ENCODE measurements at regions not wholly inside any gene's neighbourhood (a gene's known extent, or its start where the extent isn't known, plus 50 kb on each side); places are given as distances from the start of the nearest gene placed in this dataset.

- no peak for DNase-seq
Measured at GRCh38 chr15:29913528-29914135, 91.4 kb upstream of the TJP1 start.

DNA sequence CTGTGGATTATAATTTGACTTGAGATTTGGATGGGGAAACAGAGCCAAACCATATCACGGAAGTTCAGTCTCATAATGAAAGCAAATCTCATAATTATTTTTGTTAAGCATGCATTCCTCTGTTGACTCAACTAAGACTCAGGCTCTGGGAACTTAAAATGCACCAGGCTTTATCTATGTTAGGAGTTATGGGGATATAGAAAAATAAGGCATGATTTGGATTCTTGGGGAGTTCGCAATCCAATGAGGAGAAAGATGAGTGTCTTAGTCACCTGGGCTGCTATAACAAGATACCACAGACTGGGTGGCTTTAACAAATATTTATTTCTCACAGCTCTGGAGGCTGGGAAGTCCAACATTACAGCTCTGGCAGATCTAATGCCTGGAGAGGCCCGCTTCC, 89.4 kb upstream of the TJP1 start:
- no peak for DNase-seq

GRCh38 chr15:29910068-29910467, 87.8 kb upstream of the TJP1 start:
- no peak for DNase-seq

DNA sequence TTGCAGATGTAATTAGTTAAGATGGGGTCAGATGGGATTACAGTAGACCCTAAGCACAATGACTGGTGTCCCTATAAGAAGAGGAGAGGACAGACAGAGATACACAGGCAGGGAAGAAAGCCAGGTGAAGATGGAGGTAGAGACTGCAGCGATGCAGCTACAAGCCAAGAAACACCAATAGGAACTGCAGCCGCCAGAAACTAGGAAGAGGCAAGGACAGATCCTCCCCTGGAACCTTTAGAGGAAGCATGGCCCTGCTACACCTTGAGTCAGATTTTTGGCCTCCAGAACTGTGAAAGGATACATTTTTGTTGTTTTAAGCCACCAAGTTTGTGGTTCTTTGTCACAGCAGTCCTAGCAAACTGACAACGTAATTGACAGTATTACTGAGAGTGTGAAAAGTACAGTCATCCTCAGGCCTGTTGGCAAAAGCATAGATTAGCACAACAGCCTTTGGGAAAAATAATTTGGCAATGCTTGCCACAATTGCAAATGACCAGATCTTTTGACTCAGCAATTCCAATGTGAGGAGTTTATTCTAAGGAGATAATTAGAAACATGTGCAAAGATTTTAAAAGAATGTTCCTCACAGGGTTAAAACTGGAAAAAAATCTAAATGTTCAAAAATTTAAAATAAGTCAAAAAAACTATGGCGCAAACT, 82.6 kb upstream of the TJP1 start:
- DNase-seq, result no peak

DNA sequence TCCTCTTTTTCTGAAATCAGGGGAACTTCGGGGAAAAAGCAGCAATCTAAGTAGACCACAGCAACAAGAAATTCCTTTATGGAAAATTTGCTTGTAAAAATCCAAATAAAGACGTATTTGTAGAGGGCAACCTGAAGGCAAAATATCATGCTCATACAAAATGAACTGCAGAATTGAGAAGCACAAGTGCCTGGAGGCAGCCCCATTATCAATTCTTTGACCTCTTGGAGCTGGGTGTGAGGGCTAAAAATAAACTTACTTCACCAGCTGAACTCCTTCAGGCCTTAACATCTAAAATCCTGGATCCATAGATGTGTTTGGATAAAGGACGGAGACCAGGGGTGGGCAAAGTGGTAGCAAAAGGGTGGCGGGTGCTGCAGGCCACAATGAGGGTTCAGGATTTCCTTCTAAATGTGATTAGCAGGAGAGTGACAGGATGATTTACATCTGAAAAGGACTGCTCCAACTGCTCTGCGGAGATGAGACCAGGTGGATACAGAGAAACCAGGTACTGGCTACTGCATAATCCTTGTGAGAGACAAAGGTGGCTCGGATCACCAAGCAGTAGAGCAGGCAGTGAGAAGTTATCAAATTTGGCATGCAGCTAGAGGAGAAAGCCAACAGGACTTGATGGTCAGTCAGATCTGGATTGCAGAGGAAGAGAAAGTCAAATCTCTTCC, 81.7 kb upstream of the TJP1 start:
- no peak for DNase-seq

- no peak for DNase-seq
Measured at GRCh38 chr15:29903028-29903427, 80.8 kb upstream of the TJP1 start.

GRCh38 chr15:29900237-29901189, 78.2 kb upstream of the TJP1 start:
- DNase-seq, result no peak

DNA sequence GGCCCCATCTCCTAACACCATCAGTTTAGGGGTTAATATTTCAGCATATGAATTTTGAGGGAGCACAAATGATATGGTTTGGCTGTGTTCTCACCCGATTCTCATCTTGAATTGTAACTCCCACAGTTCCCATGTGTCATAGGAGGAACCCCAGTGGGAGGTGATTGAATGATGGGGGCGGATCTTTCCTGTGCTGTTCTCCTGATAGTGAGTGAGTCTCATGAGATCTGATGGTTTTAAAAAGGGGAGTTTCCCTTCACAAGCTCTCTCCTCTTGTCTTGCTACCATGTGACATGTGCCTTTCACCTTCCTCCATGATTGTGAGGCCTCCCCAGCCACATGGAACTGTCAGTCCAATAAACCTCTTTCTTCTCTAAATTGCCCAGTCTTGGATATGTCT, 73.8 kb upstream of the TJP1 start:
- DNase-seq, result no peak

GRCh38 chr15:29891096-29891457, 68.8 kb upstream of the TJP1 start:
- no peak for DNase-seq

- DNase-seq, result no peak
Measured at GRCh38 chr15:29890336-29891095, 68.2 kb upstream of the TJP1 start.

DNA sequence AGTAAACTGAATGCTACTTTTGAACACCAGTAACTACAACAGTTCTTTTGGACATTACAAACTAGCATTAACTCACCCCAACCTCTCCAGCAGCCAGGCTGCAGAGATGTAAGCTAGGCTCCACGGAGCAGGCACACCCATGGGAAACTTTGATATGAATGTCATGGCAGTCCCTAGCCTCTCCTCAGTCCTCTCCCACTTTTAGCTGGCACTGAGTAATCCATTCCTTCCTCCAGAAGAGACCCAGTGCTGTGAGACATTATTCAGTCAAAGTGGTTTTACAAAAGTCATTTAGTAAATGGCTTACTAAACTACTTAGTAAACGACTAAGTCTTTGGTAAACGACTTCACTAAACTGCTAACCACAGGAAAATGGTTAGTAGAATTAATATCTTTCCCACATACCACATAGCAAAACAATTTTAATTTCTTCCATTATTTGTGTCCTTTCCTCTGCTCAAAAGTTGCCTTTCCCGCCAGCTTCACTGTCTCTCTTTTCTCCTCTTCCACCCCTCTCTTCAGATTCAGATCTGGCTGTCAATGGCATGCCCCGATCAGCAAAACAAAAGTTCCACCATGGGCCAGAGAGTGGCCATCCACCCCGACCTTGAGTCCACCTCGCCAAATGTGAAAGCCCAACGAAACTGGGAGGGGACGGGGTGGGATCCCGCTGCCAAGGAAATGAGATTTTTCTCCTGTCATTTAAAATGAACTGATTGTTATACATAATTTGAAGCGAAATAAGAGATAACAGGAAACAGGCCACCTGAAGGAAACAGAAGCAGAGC, 67.5 kb upstream of the TJP1 start:
- DNase-seq, result no peak

- no peak for DNase-seq
Measured at GRCh38 chr15:29888646-29889045, 66.4 kb upstream of the TJP1 start.

GRCh38 chr15:29887721-29888120, 65.5 kb upstream of the TJP1 start:
- DNase-seq, result no peak

- no peak for DNase-seq
Measured at GRCh38 chr15:29885183-29885582, 62.9 kb upstream of the TJP1 start.

DNA sequence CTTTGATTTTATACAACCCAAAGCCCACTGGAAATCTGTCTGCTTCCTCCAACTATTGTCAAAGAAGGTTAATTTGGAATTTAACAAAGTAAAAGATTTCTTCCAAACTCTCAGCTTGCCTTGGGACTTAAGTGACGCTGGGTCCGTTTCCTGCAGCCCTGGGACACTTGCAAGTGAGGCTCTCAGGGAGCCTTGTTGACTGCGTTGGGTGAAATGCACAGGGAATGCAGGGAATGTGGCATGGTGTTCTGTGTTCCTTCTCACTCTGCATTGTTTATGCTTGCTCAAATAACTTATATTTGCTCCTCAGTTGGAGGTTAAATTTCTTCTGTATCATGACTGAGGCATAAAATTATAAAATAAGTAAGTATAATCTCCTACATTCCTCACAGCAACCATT, 60.9 kb upstream of the TJP1 start:
- no peak for DNase-seq

DNA sequence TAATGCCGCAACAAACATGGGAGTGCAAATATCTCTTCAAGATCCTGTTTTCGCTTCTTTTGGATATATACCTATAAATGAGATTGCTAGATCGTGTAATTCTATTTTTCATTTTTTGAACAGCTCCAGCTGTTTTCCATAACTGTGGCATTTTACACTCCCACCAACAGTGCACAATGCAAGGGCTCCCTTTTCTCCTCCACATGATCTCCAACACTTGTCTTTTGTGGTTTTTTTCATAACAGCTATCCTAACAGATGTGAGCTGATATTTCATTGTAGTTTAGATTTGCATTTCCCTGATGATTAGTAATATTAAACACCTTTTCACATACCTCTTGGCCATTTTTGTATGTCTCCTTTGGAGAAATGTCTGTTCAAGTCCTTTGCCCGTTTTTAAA, 58.6 kb upstream of the TJP1 start:
- DNase-seq, result no peak

DNA sequence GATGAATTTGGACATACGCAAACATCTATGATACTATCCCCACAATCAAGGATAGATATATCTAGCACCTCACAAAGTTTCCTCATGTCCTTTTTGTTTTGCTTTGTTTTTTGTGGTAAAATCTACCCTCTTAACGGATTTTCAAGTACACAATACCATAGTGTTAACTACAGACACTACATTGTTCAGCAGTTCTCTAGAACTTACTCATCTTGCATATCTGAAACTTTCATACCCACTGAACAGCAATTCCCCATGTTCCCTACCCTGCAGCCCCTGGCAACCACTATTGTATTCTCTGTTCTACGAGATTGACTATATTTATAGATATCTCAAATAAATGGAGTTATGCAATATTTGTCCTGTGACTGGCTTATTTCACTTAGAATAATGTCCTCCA, 58.1 kb upstream of the TJP1 start:
- no peak for DNase-seq

DNA sequence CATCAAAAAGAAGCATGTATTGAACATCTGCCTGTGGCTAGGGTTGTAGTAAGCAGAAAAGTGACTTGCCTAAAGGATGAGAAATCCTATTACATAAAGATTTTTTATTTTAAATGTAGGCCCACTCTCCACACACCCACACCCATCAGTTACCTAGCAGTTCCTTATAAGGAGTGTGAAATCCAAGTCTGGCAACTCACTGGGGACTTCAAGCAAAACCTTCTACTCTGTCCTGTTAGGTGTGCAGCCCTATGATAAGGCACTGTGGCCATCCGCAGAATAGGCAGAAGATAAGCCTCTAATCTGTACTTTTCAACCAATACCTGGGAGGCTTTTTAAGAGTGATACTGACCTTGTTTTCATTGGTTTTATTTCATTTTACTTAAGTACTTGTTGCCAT, 52.7 kb upstream of the TJP1 start:
- no peak for DNase-seq

GRCh38 chr15:29873947-29874411, 51.7 kb upstream of the TJP1 start:
- no peak for DNase-seq

DNA sequence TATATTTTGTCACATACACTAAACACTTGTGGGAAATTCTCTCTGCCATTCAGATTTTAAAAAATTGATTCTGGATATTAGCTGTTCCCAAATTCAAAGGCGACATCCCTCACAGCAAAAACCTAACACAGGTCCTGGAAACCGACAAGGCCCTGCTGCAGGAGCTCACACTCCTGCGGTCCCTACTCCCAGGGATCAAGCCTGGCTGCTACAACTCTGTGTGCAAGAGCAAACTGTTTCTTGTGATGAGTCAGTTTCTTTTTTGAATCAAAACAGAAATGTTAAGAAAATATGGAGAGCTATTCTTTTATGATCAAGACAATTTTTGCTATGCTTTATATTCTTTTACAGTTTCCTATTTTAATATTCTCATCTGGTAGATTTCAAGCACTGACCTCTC, 51.0 kb upstream of the TJP1 start:
- DNase-seq, result no peak

- DNase-seq, result no peak
Measured at GRCh38 chr15:29872716-29873115, 50.4 kb upstream of the TJP1 start.
